Keratinocyte (primary cell): ENCODE measurements at regions not wholly inside any gene's neighbourhood (a gene's known extent, or its start where the extent isn't known, plus 50 kb on each side); places are given as distances from the start of the nearest gene placed in this dataset.
A peak's percentile ranks its signal among the peaks of the same experiment; 100 is the strongest.

ENCODE experiments used
- DNase-seq: peaks from one replicate; pipeline ENCODE4 v3.0.0-alpha.2; 2011; ENCODE audit warnings: low read depth, missing footprints, low spot score
- FAIRE-seq: peaks from 2 replicates; lab custom pipeline; 2011; peaks lifted over from hg19 to GRCh38; lab: Jason Lieb, UNC
- H2AFZ ChIP-seq: 2 replicates; pipeline ENCODE4 v1.6.0; 2012; ENCODE audit warnings: low read length, control low read depth, inconsistent platforms; ENCODE audit not compliant: control insufficient read depth
- H3K27ac ChIP-seq: 2 replicates; pipeline ENCODE4 v1.5.1; 2011; ENCODE audit warnings: low read length; ENCODE audit not compliant: control insufficient read depth, insufficient read depth
- H3K27me3 ChIP-seq: 3 replicates; pipeline ENCODE4 v1.6.0; 2011; ENCODE audit warnings: low read length; ENCODE audit not compliant: control insufficient read depth, insufficient read depth; ENCODE audit errors: extremely low read depth
- H3K36me3 ChIP-seq, 2 experiments: 2 replicates in 1 of 2; 3 replicates in 1 of 2; pipeline ENCODE4 v1.5.1; 2011; ENCODE audit warnings: low read length in 2 of 2, mild to moderate bottlenecking in 1 of 2; ENCODE audit not compliant: control insufficient read depth in 2 of 2, insufficient read depth in 2 of 2; ENCODE audit errors: extremely low read depth in 1 of 2
- H3K4me1 ChIP-seq: 3 replicates; pipeline ENCODE4 v1.5.1; 2011; ENCODE audit warnings: low read length; ENCODE audit not compliant: control insufficient read depth, insufficient read depth; ENCODE audit errors: extremely low read depth
- H3K4me2 ChIP-seq: 3 replicates; pipeline ENCODE4 v1.6.0; 2011; ENCODE audit warnings: low read depth, low read length; ENCODE audit not compliant: control insufficient read depth, insufficient read depth; ENCODE audit errors: extremely low read depth
- H3K4me3 ChIP-seq, 3 experiments: fragments of 200-600 bp in 1 of 3; sonication (generic) in 1 of 3; 2 replicates in 2 of 3; 3 replicates in 1 of 3; pipeline ENCODE4 v1.5.1; 2011 to 2016; ENCODE audit warnings: low read length in 3 of 3, mild to moderate bottlenecking in 3 of 3, control low read depth in 2 of 3, inconsistent platforms in 1 of 3, low read depth in 1 of 3, mixed read lengths in 1 of 3, mixed run types in 1 of 3, moderate library complexity in 1 of 3; ENCODE audit not compliant: control insufficient read depth in 2 of 3, insufficient read depth in 2 of 3; ENCODE audit errors: extremely low read depth in 1 of 3
- H3K79me2 ChIP-seq: 2 replicates; pipeline ENCODE4 v1.6.0; 2012; ENCODE audit warnings: low read length; ENCODE audit not compliant: control insufficient read depth, insufficient read depth
- H3K9ac ChIP-seq: 3 replicates; pipeline ENCODE4 v1.6.0; 2011; ENCODE audit warnings: low read length; ENCODE audit not compliant: control insufficient read depth, insufficient read depth; ENCODE audit errors: extremely low read depth
- H3K9me1 ChIP-seq: 3 replicates; pipeline ENCODE4 v1.6.0; 2011; ENCODE audit warnings: low read length; ENCODE audit not compliant: control insufficient read depth, insufficient read depth; ENCODE audit errors: extremely low read depth
- H3K9me3 ChIP-seq: 2 replicates; pipeline ENCODE4 v1.5.1; 2012; ENCODE audit warnings: low read depth, low read length; ENCODE audit not compliant: control insufficient read depth
- H4K20me1 ChIP-seq: 3 replicates; pipeline ENCODE4 v1.6.0; 2011; ENCODE audit warnings: low read length; ENCODE audit not compliant: control insufficient read depth, insufficient read depth; ENCODE audit errors: extremely low read depth
- CTCF ChIP-seq, 3 experiments: IDR thresholded peaks in 1 of 3; conservative IDR thresholded peaks in 1 of 3; optimal IDR thresholded peaks in 1 of 3; 2 replicates in 2 of 3; 3 replicates in 1 of 3; pipeline versions ENCODE3 to v1.5.1; 2011; ENCODE audit warnings: low read length in 3 of 3, mild to moderate bottlenecking in 3 of 3, moderate library complexity in 2 of 3, control low read depth in 1 of 3, inconsistent platforms in 1 of 3; ENCODE audit not compliant: insufficient read depth in 2 of 3; ENCODE audit errors: extremely low read depth in 1 of 3
- EZH2 ChIP-seq: IDR thresholded peaks from one replicate; pipeline ENCODE4 v1.6.1; 2012; ENCODE audit warnings: inconsistent platforms, mild to moderate bottlenecking, low read length, moderate library complexity
- dilution Hi-C: fragments of 300-500 bp; cut with MboI; formaldehyde crosslinking; loops from one replicate; pipeline ENCODE4 v1.7.0; 2020; ENCODE audit warnings: low sequenced_read_pairs; ENCODE audit not compliant: extremely low pct_ligation_motif_present

GRCh38 chr17:72407931-72408330 lies 287.1 kb downstream of the SOX9 start:
- Histone ChIP-seq H3K27ac (peak overlapping the region; percentile 92), H3K4me2 (peak overlapping the region; percentile 73), H4K20me1 (no peaks in the 10 kb centered on the region), H3K9ac (peak overlapping the region; percentile 63), H3K4me1 (peaks cover 40% of the 10 kb centered on the region), H2AFZ (no peak overlapping the region), H3K4me3 (no peak overlapping the region), H3K27me3 (no peaks in the 10 kb centered on the region), H3K79me2 (peaks cover 46% of the 10 kb centered on the region), H3K9me1 (peaks cover 2% of the 10 kb centered on the region), H3K9me3 (no peaks in the 10 kb centered on the region), H3K36me3 (peaks cover 10 to 13% of the 10 kb centered on the region in 2 experiments)
- TF ChIP-seq CTCF (optimal IDR thresholded peaks at IDR 0.05 in 1 of 3, IDR thresholded peaks at IDR 0.05 in 1 of 3, conservative IDR thresholded peaks at IDR 0.05 in 1 of 3; ENCODE audit: extremely low read depth in 1 of 3, insufficient read depth in 2 of 3, low read length in 3 of 3), result no peak
- no peak for TF ChIP-seq EZH2
- dilution Hi-C loops, result no loop called here
- no peak for DNase-seq
- peak; percentile 65 for FAIRE-seq

GRCh38 chr17:72408641-72409040 lies 287.8 kb downstream of the SOX9 start:
- peaks cover 40% of the 10 kb centered on the region for H3K4me1 ChIP-seq
- H3K4me3 ChIP-seq, result no peak overlapping the region
- peaks cover 5 to 14% of the 10 kb centered on the region in 2 experiments for H3K36me3 ChIP-seq
- H2AFZ ChIP-seq, result no peak overlapping the region
- H3K27ac ChIP-seq, result peak overlapping the region; percentile 92
- dilution Hi-C loops, result no loop called here
- no peak overlapping the region for H3K9ac ChIP-seq
- DNase-seq (no peak), FAIRE-seq (no peak)
- no peak overlapping the region for H3K4me2 ChIP-seq
- H3K27me3 ChIP-seq, result no peaks in the 10 kb centered on the region
- H3K9me1 ChIP-seq, result peaks cover 2% of the 10 kb centered on the region
- H4K20me1 ChIP-seq, result no peaks in the 10 kb centered on the region
- no peaks in the 10 kb centered on the region for H3K9me3 ChIP-seq
- peaks cover 50% of the 10 kb centered on the region for H3K79me2 ChIP-seq
- TF ChIP-seq EZH2 (no peak), CTCF (optimal IDR thresholded peaks at IDR 0.05 in 1 of 3, IDR thresholded peaks at IDR 0.05 in 1 of 3, conservative IDR thresholded peaks at IDR 0.05 in 1 of 3; ENCODE audit: extremely low read depth in 1 of 3, insufficient read depth in 2 of 3, low read length in 3 of 3) (no peak)
